GM12878 (cell line): ENCODE measurements at regions not wholly inside any gene's neighbourhood (a gene's known extent, or its start where the extent isn't known, plus 50 kb on each side); places are given as distances from the start of the nearest gene placed in this dataset.

Experiments used
- DPF2 ChIP-seq: fragments of 450-650 bp; IDR thresholded peaks from 2 replicates; pipeline ENCODE4 v1.6.1; 2017; ENCODE audit warnings: mild to moderate bottlenecking
- FOS ChIP-seq: IDR thresholded peaks from 3 replicates; pipeline ENCODE4 v1.6.1; 2011; ENCODE audit warnings: borderline replicate concordance; ENCODE audit not compliant: insufficient read length; ENCODE audit errors: extremely low read depth
- HCFC1 ChIP-seq: fragments of 150-350 bp; IDR thresholded peaks from 2 replicates; pipeline ENCODE4 v1.6.1; 2014; ENCODE audit warnings: low read length
- HDAC2 ChIP-seq: fragments of 200-600 bp; sonication (generic); IDR thresholded peaks from 2 replicates; pipeline ENCODE4 v1.6.1; 2017
- HDAC6 ChIP-seq: fragments of 200-600 bp; sonication (generic); IDR thresholded peaks from one replicate; pipeline ENCODE4 v1.8.0; 2017; ENCODE audit warnings: antibody characterized with exemption; ENCODE audit not compliant: unreplicated experiment
- POLR2A ChIP-seq: IDR thresholded peaks from 2 replicates; pipeline ENCODE4 v1.6.1; 2011; ENCODE audit warnings: low read depth, mild to moderate bottlenecking, low read length
- POLR2AphosphoS2 ChIP-seq: IDR thresholded peaks from 2 replicates; pipeline ENCODE4 v1.6.1; 2011; ENCODE audit warnings: low read depth, mild to moderate bottlenecking, low read length, improper control_type of control experiment, moderate library complexity
- SREBF2 ChIP-seq: IDR thresholded peaks from 2 replicates; pipeline ENCODE4 v1.6.1; 2012; ENCODE audit warnings: mild to moderate bottlenecking, low read length
- YY1 ChIP-seq: IDR thresholded peaks from 2 replicates; pipeline ENCODE4 v1.6.1; 2011; ENCODE audit warnings: low read depth, mild to moderate bottlenecking, low read length
- TF ChIP-seq, protein P1 (sequence below): fragments of 450-650 bp; IDR thresholded peaks from 2 replicates; pipeline ENCODE4 v1.6.1; 2017; ENCODE audit warnings: mild to moderate bottlenecking, moderate library complexity
- TF ChIP-seq, protein P2 (sequence below): fragments of 450-650 bp; IDR thresholded peaks from 2 replicates; pipeline ENCODE4 v1.6.1; 2017; ENCODE audit warnings: mild to moderate bottlenecking
- TF ChIP-seq, protein P3 (sequence below), 3 experiments: IDR thresholded peaks in 2 of 3; conservative IDR thresholded peaks in 1 of 3; 2 replicates each; pipeline ENCODE4 v1.5.1; 2011; ENCODE audit warnings: low read depth in 3 of 3, low read length in 3 of 3, mild to moderate bottlenecking in 3 of 3, control low read depth in 2 of 3, moderate library complexity in 2 of 3, inconsistent platforms in 1 of 3, mixed read lengths in 1 of 3; ENCODE audit not compliant: control insufficient read depth in 2 of 3, insufficient read depth in 1 of 3; ENCODE audit errors: extremely low read depth in 1 of 3
- TF ChIP-seq, protein P4 (sequence below): IDR thresholded peaks from 2 replicates; pipeline ENCODE4 v1.6.1; 2012; ENCODE audit warnings: low read length, inconsistent platforms

DNA sequence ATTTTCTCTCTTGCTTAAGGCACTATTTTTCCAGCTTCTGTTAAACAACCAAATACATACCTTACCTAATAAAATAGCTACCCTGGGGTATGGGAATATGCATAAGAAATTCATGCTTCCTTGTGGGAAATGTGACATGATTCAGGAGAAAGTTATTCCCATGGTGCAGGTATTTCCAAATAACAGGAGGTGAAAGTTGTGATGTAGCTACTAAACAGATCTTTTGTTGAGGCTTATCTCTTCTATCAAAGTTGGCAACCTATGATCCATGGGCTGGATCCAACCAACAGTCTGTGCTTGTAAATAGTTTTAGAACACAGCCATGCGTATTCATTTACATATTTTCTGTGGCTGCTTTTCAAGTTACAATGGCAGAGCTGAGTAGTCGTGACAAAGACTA is 177.8 kb upstream of the NBEA start:
- TF ChIP-seq HDAC6 (no peak), HCFC1 (no peak), YY1 (no peak), DPF2 (no peak), SREBF2 (no peak), POLR2A (no peak), FOS (no peak), HDAC2 (no peak), POLR2AphosphoS2 (no peak)
- TF ChIP-seq, protein P1, sequence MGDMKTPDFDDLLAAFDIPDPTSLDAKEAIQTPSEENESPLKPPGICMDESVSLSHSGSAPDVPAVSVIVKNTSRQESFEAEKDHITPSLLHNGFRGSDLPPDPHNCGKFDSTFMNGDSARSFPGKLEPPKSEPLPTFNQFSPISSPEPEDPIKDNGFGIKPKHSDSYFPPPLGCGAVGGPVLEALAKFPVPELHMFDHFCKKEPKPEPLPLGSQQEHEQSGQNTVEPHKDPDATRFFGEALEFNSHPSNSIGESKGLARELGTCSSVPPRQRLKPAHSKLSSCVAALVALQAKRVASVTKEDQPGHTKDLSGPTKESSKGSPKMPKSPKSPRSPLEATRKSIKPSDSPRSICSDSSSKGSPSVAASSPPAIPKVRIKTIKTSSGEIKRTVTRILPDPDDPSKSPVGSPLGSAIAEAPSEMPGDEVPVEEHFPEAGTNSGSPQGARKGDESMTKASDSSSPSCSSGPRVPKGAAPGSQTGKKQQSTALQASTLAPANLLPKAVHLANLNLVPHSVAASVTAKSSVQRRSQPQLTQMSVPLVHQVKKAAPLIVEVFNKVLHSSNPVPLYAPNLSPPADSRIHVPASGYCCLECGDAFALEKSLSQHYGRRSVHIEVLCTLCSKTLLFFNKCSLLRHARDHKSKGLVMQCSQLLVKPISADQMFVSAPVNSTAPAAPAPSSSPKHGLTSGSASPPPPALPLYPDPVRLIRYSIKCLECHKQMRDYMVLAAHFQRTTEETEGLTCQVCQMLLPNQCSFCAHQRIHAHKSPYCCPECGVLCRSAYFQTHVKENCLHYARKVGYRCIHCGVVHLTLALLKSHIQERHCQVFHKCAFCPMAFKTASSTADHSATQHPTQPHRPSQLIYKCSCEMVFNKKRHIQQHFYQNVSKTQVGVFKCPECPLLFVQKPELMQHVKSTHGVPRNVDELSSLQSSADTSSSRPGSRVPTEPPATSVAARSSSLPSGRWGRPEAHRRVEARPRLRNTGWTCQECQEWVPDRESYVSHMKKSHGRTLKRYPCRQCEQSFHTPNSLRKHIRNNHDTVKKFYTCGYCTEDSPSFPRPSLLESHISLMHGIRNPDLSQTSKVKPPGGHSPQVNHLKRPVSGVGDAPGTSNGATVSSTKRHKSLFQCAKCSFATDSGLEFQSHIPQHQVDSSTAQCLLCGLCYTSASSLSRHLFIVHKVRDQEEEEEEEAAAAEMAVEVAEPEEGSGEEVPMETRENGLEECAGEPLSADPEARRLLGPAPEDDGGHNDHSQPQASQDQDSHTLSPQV = no peak
- TF ChIP-seq, protein P2, sequence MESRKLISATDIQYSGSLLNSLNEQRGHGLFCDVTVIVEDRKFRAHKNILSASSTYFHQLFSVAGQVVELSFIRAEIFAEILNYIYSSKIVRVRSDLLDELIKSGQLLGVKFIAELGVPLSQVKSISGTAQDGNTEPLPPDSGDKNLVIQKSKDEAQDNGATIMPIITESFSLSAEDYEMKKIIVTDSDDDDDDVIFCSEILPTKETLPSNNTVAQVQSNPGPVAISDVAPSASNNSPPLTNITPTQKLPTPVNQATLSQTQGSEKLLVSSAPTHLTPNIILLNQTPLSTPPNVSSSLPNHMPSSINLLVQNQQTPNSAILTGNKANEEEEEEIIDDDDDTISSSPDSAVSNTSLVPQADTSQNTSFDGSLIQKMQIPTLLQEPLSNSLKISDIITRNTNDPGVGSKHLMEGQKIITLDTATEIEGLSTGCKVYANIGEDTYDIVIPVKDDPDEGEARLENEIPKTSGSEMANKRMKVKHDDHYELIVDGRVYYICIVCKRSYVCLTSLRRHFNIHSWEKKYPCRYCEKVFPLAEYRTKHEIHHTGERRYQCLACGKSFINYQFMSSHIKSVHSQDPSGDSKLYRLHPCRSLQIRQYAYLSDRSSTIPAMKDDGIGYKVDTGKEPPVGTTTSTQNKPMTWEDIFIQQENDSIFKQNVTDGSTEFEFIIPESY = no peak
- TF ChIP-seq, protein P3, sequence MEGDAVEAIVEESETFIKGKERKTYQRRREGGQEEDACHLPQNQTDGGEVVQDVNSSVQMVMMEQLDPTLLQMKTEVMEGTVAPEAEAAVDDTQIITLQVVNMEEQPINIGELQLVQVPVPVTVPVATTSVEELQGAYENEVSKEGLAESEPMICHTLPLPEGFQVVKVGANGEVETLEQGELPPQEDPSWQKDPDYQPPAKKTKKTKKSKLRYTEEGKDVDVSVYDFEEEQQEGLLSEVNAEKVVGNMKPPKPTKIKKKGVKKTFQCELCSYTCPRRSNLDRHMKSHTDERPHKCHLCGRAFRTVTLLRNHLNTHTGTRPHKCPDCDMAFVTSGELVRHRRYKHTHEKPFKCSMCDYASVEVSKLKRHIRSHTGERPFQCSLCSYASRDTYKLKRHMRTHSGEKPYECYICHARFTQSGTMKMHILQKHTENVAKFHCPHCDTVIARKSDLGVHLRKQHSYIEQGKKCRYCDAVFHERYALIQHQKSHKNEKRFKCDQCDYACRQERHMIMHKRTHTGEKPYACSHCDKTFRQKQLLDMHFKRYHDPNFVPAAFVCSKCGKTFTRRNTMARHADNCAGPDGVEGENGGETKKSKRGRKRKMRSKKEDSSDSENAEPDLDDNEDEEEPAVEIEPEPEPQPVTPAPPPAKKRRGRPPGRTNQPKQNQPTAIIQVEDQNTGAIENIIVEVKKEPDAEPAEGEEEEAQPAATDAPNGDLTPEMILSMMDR (IDR thresholded peaks at IDR 0.05 in 2 of 3, conservative IDR thresholded peaks at IDR 0.05 in 1 of 3; ENCODE audit: control insufficient read depth in 2 of 3, extremely low read depth in 1 of 3, insufficient read depth in 1 of 3, low read depth in 3 of 3, low read length in 3 of 3) = no peak
- TF ChIP-seq, protein P4, sequence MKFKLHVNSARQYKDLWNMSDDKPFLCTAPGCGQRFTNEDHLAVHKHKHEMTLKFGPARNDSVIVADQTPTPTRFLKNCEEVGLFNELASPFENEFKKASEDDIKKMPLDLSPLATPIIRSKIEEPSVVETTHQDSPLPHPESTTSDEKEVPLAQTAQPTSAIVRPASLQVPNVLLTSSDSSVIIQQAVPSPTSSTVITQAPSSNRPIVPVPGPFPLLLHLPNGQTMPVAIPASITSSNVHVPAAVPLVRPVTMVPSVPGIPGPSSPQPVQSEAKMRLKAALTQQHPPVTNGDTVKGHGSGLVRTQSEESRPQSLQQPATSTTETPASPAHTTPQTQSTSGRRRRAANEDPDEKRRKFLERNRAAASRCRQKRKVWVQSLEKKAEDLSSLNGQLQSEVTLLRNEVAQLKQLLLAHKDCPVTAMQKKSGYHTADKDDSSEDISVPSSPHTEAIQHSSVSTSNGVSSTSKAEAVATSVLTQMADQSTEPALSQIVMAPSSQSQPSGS = no peak
